Cardiac fibroblast (primary cell): ENCODE measurements at regions not wholly inside any gene's neighbourhood (a gene's known extent, or its start where the extent isn't known, plus 50 kb on each side); places are given as distances from the start of the nearest gene placed in this dataset.
A peak's percentile ranks its signal among the peaks of the same experiment; 100 is the strongest.
"Not testable (repeated sequence)": the region's sequence is repeated elsewhere in the genome, so short reads cannot be mapped to it uniquely, and the experiment has no call there.

ENCODE experiments used
- DNase-seq, 2 donors: peaks; one replicate each; pipeline versions ENCODE4 v3.0.0 to v3.0.0-alpha.2; 2010; ENCODE audit warnings: low read depth in 2 of 2
- H3K4me3 ChIP-seq, 2 donors: replicated peaks in 1 of 2; 1 replicate in 1 of 2; 2 replicates in 1 of 2; pipeline ENCODE4 v1.5.1; 2011; ENCODE audit warnings: low read depth in 2 of 2, low read length in 2 of 2, mild to moderate bottlenecking in 2 of 2, moderate library complexity in 1 of 2
- TF ChIP-seq, protein P1 (sequence below): IDR thresholded peaks from one replicate; pipeline ENCODE4 v1.5.1; 2011; ENCODE audit warnings: low read depth, mild to moderate bottlenecking, low read length, inconsistent platforms

- DNase-seq, H3K4me3 ChIP-seq: not testable (repeated sequence)
Observed at GRCh38 chr7:101679653-101680173, 50.6 kb upstream of the MYL10 start.

DNA sequence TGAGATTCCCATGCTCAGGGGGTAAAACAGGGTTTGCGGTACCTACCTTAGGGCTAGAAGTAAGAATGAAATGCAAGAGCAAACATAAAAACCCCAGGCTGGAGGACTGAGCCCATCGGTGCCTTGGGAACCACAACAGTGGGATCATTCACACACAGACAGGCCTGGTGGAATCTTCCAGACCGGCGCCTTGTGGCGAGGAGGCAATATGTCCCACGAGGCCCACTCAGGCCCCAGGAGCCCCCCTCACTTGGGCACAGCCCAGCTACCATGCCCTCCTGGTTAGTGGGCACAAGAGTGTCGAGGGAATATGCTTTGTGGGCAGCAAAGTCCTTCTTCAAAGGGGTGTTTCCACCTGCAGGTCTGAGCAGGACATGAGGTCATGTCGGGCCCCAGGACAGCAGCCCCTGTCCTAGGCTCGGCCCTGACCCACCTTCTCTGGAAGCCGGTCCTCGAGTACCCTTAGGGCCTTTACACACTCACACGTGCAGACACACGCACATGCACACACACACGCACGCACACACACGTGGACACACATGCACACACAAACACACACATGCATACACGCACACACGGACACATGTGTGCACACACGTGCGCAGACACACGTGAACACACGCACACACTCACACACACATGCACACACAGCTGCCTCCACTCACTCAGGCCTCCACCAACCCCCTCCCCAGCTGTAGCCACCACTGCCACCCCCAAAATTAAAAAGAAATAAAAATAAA, 51.5 kb upstream of the MYL10 start:
- DNase-seq, result no peak
- no peak overlapping the region for H3K4me3 ChIP-seq
- TF ChIP-seq, protein P1, sequence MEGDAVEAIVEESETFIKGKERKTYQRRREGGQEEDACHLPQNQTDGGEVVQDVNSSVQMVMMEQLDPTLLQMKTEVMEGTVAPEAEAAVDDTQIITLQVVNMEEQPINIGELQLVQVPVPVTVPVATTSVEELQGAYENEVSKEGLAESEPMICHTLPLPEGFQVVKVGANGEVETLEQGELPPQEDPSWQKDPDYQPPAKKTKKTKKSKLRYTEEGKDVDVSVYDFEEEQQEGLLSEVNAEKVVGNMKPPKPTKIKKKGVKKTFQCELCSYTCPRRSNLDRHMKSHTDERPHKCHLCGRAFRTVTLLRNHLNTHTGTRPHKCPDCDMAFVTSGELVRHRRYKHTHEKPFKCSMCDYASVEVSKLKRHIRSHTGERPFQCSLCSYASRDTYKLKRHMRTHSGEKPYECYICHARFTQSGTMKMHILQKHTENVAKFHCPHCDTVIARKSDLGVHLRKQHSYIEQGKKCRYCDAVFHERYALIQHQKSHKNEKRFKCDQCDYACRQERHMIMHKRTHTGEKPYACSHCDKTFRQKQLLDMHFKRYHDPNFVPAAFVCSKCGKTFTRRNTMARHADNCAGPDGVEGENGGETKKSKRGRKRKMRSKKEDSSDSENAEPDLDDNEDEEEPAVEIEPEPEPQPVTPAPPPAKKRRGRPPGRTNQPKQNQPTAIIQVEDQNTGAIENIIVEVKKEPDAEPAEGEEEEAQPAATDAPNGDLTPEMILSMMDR, result no peak

DNA sequence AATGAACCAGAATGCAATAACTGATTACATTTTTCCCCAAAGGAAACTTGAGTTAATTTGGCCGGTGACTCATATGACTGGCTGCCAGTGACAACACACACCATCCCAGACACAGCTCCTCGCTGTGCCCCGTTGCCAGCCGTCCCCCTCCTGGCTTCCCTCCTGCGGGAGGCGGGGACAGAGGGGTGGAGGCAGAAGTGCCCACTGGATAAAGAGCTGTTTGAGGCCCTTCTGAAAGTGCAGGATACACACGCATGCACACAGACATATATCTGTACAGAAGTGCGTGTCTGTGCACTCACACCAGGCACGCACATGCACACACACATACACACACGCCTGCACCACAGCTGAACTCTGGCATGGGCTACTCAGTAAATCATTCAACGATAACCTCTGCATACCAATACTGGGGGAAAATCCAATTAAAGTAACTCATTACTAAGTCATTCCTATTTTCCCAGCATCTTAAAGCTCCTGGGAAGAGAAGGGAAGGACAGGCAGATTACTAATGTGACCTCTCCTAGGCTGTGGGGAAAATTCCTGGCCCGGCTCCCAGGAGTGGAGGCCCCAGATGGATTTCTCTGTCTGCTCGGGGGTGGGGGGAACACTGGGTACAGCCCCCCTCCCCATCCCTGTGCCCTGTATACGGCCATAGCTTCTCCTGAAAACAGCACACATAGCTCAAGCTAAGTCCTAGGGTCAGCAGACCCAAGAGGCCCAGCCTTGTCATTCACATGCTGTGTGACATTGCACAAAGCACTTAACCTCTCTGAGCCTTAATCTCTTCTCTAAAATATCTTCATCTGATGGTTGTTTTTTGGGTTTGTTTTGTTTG, 52.3 kb upstream of the MYL10 start:
- TF ChIP-seq, protein P1, result no peak
- DNase-seq, result peak; percentile 77 to 82
- H3K4me3 ChIP-seq, result no peak overlapping the region

- TF ChIP-seq, protein P1, result no peak
- DNase-seq, result no peak
- H3K4me3 ChIP-seq, result no peak overlapping the region
Observed at GRCh38 chr7:101684983-101685330, 55.9 kb upstream of the MYL10 start.

- DNase-seq, result no peak
- TF ChIP-seq, protein P1, result no peak
- H3K4me3 ChIP-seq, result no peak overlapping the region
Observed at GRCh38 chr7:101686030-101686429, 56.9 kb upstream of the MYL10 start.

DNA sequence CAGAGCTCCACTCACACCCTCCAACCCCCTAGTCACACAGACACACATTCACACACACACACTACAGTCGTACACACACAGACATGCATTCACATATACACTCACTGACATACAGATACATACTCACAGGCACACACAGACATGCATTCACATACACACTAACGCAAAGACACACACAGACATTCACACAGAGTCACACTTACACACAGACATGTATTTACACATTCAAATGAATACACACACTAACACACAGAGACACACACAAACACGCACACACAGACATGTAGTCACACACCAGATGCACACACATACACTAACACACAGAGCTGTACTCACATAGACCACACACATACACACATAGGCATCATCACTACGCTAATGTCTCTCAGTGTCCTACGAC, 58.0 kb upstream of the MYL10 start:
- TF ChIP-seq, protein P1, result no peak
- no peak for DNase-seq

GRCh38 chr7:101687791-101688182, 58.7 kb upstream of the MYL10 start:
- TF ChIP-seq, protein P1, result no peak
- H3K4me3 ChIP-seq, result no peak overlapping the region
- no peak for DNase-seq

More for the DNA sequence above, 58.0 kb upstream of the MYL10 start:
- no peak overlapping the region for H3K4me3 ChIP-seq
